HG02884 (cell line): ENCODE measurements at regions not wholly inside any gene's neighbourhood (a gene's known extent, or its start where the extent isn't known, plus 50 kb on each side); places are given as distances from the start of the nearest gene placed in this dataset.
A peak's percentile ranks its signal among the peaks of the same experiment; 100 is the strongest.
"Not testable (repeated sequence)": the region's sequence is repeated elsewhere in the genome, so short reads cannot be mapped to it uniquely, and the experiment has no call there.

Source experiments
- ATAC-seq: cut with Tn5 transposase; IDR thresholded peaks from one replicate; pipeline ENCODE4 v1.9.1; 2021; ENCODE audit warnings: mild to moderate bottlenecking, moderate library complexity; ENCODE audit not compliant: unreplicated experiment

DNA sequence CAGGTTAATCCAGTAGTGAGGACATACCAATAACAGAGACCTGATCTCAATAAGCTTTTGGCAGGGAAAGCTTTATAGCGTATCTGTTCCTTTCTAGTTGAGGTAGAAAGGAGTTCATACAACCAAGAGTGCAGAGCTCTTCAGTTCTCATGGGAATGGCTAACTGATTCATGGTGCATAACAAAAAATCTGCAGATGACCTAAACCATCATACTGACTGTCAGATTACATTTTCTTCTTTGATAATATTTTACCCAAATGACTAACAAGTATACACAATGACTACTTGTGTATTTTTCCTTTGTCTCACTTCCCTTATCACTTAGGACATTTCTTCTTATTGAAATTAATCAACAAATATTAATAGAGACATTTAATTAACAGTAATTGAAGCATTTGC, 140.0 kb upstream of the SERTAD2 start:
- no peak for ATAC-seq

DNA sequence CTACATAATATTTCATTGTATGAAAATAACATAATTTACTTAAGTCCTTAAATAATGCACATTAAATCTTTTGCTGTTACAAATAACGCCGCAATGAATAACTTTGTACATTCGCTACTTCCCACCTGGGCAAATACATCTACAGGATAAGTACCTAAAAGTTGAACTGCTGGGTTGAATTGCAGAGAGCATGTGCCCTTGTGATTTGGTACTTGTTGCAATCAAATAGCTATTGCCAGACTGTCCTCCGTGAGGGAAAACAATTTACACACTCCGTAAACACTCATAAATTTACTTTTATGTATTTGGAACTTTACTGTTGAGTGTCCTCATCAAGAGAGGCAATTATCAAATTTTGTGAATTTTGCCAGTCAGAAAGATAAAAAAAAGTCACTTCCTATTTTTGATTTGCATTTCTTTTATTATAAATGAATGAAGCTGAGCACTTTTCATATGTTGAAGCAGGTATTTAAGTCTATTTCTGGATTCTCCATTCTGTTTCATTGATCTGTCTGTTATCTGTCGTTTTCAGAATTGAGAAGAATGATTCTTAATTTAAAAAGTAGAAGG, 140.8 kb upstream of the SERTAD2 start:
- ATAC-seq, result no peak

- ATAC-seq, result no peak
Measured at GRCh38 chr2:64795024-64795592, 141.4 kb upstream of the SERTAD2 start.

DNA sequence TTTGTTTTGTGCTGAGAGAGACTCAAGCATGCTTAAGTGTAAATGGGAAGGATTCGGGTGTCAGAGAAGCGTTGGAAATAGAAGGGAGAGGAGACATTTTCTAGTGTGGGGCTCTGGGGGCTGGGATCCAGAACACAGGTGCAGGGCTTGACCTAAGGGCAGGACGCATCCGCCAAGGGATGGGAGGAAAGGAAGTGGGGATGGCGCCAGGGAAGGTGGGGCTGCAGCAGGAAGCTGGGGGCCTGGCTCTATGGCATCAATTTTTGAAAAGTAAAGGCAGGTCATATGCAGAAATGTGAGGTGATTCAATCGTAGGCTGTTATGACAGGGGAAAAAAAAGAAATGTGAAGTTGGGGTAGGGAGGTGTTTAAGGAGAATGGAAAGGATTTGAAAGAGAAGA, 143.2 kb upstream of the SERTAD2 start:
- ATAC-seq, result no peak

DNA sequence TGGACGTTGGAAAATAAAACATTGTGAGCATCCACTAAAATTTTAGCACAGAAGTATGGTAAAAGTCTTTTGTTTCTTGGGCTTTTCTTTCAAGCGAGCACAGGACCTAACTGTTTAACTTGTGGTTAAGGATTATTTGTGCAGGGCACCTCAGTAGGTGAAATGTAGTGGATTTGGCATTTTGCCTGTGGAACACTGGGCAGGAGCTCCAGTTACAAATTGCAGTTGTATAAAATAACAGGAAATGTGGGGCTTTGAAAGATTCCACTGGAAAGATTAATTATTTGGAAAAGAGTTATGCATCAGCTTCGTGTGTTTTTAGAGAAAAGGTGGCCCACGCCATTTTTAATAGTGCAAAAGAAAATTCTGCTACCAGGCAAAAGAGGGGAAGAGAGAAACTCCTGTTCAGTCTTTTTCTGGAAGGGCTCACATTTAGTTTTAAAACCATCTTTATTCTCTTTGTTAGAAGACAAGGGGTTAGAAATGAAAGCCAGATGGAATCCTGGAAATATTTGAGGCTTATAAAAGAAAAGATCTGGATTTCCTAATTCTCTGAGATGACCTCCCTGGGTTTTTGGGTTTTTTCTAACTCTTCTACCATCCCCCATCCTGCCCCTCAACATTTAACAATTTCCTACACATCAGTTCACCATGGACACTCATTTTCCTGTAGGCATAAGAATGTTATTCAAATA, 144.3 kb upstream of the SERTAD2 start:
- no peak for ATAC-seq

- no peak for ATAC-seq
Measured at GRCh38 chr2:64799592-64800252, 146.0 kb upstream of the SERTAD2 start.

GRCh38 chr2:64803776-64804175, 150.1 kb upstream of the SERTAD2 start:
- ATAC-seq, result no peak

- ATAC-seq, result no peak
Measured at GRCh38 chr2:64804651-64805050, 150.9 kb upstream of the SERTAD2 start.

- peak; percentile 88 for ATAC-seq
Measured at GRCh38 chr2:64807417-64807816, 153.7 kb upstream of the SERTAD2 start.

DNA sequence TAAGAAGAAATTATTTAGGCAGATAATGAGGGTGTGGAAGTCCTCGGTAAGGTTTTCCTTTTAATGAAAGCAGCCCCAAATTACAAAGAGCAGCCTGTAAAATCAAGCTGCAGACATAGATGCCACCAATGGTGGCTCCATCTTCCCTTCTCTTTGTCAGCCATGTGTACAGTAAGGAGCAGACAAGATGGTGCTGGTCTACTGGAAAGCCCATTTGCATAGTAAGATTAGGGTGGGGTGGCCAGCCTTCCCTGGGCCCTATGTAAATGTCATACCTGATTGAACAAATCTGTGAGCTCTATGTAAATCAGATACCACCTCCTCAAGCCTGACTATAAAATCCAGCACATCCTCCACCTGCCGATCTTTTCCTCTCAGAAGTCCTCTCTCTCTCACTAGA, 154.4 kb upstream of the SERTAD2 start:
- ATAC-seq, result no peak

- ATAC-seq, result no peak
Measured at GRCh38 chr2:64808754-64809153, 155.0 kb upstream of the SERTAD2 start.

DNA sequence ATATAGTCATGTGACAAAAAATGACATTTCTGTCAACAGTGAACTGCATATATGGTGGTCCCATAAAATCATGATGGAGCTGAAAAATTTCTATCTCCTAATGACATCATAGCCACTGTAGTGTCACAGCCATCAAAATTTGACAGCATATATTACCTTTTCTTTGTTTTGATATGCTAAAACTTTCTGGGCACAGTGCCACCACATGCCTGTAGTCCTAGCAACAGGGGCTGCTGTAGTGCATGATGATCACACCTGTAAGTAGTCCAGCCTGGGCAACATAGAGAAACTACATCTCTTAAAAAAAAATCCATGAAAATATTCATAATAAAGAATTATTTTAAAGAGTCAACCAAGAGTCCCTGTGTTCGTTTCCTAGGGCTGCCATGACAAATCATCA, 155.5 kb upstream of the SERTAD2 start:
- ATAC-seq, result no peak

- no peak for ATAC-seq
Measured at GRCh38 chr2:64812285-64812684, 158.6 kb upstream of the SERTAD2 start.

DNA sequence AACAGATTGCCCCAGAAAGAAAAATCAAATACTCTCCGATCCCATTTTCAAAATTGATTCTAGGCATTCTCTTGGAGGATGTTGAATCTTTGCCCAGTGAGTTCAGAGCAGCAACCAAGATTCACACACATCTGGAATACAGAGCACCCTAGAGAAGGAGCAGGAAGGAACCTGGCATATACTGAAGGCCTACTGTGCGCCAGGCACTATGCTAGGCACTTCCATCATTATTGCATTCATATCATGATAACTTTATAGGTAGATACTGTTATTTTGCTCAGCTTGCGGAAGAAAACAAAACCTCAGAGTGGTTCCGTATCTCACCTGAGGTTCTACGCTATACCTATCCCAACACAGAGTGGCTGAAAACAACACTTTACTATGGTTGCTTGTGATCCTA, 160.3 kb upstream of the SERTAD2 start:
- no peak for ATAC-seq

DNA sequence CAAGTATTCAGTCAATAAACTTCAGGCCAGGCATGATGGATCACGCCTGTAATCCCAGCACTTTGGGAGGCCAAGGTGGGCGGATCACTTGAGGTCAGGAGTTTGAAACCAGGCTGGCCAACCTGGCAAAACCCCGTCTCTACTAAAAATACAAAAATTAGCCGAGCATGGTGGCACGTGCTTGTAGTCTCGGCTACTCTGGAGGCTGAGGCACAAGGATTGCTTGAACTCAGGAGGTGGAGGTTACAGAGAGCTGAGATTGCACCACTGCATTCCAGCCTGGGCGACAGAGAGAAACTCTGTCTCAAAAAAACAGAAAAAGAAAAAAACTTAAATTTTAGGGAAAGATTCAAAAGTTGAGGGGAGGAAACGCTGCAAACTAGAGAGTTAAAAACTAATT, 162.8 kb upstream of the SERTAD2 start:
- not testable (repeated sequence) for ATAC-seq

- no peak for ATAC-seq
Measured at GRCh38 chr2:64817453-64817852, 163.7 kb upstream of the SERTAD2 start.

- ATAC-seq, result no peak
Measured at GRCh38 chr2:64818664-64819060, 164.9 kb upstream of the SERTAD2 start.

DNA sequence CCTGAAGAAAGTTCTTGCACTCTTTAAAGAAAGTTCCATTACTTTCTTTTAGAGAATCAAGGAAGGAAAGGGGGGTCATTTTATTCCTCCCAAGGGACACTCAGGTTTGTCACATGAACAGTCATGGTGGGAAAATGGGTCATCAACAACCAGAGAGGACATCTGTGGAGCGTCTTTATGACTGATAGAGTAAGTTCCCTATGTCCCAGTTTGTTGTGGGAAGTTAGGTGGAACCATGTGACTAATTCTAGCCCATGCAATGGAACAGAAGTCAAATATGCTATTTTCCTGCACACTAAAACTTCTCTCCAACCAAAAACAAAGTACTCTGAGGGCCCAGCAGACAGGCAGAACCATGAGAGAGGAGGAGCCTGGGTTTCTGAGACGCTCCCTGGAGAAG, 165.6 kb upstream of the SERTAD2 start:
- peak; percentile 23 for ATAC-seq

DNA sequence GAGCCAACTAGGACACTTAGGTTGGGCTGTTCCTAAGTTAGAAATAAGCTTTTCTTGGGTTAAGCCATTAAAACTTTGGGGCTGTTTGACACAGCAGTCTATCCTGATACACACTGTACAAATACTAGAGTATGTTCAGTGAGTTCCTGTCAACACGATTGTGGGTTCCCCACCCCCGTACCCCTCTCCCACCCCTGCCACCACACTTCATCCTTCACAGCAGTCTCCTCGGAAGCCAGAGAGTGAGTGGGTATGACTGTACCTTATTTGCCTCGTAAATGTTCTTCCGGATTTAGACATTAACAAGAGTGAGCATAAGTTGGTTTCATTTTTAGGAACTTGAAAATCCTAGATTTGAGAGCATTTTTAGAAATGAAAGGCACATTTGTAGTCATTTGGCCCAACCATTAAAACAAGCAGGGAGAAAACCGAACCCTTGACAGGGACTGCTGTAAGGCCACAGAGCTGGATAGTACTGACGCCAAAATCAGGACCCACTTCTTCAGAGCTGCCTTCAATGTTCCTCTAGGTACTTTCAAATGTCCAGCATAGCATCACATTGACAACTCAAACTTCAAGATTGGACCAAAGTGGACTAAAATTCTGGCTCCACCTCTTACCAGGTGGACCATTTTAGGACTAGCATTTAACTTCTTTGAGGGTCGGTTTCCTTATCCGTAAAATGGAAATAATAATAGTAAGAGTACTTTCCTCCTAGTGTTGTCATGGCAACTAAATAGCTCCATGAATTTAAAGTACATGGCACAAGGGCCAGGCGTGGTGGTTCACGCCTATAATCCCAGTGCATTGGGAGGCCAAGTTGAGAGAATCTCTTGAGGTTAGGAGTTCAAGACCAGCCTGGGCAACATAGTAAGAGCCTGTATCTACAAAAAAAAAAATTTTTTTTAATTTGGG, 166.3 kb upstream of the SERTAD2 start:
- ATAC-seq, result peak; percentile 94

GRCh38 chr2:64820901-64821300, 167.2 kb upstream of the SERTAD2 start:
- ATAC-seq, result no peak

DNA sequence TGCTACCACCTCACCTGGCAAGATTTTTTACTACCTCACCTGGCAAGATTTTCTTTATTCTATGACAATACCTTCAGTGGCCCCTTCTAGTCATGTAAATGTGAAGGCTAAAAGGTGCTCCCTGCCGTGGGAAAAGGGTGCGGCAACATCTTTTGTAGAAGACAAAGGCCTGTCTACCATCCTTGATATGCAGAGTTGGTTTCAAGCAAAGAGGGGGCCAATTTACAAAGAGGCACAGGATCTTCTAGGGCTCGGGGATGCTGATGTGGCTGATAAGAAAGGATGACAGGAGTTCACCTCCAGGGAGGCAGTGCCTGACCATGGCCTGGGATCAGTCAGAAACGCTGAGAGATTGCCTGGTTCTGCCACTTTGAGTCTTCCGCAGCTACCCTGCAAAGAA, 165.4 kb upstream of the SLC1A4 start:
- ATAC-seq, result no peak
